Occipital lobe (tissue), 1 donor: ENCODE measurements at regions not wholly inside any gene's neighbourhood (a gene's known extent, or its start where the extent isn't known, plus 50 kb on each side); places are given as distances from the start of the nearest gene placed in this dataset.

Source experiments
- DNase-seq: peaks from one replicate; lab custom pipeline; 2025; lab: John Stamatoyannopoulos, UW

- DNase-seq, result no peak
Observed at GRCh38 chr10:47143072-47143471, 156.9 kb upstream of the GDF10 start.

- no peak for DNase-seq
Observed at GRCh38 chr10:47143473-47143872, 156.5 kb upstream of the GDF10 start.

- DNase-seq, result no peak
Observed at GRCh38 chr10:47144525-47144924, 155.5 kb upstream of the GDF10 start.

GRCh38 chr10:47145290-47145934 lies 154.6 kb upstream of the GDF10 start:
- no peak for DNase-seq

- no peak for DNase-seq
Observed at GRCh38 chr10:47146572-47146971, 153.4 kb upstream of the GDF10 start.

- DNase-seq, result no peak
Observed at GRCh38 chr10:47147186-47147585, 152.8 kb upstream of the GDF10 start.

- no peak for DNase-seq
Observed at GRCh38 chr10:47150581-47150980, 149.4 kb upstream of the GDF10 start.

GRCh38 chr10:47151920-47152319 lies 148.1 kb upstream of the GDF10 start:
- no peak for DNase-seq

GRCh38 chr10:47152861-47153349 lies 147.1 kb upstream of the GDF10 start:
- no peak for DNase-seq

- DNase-seq, result no peak
Observed at GRCh38 chr10:47154762-47155161, 145.2 kb upstream of the GDF10 start.

GRCh38 chr10:47156873-47157272 lies 143.1 kb upstream of the GDF10 start:
- no peak for DNase-seq

- no peak for DNase-seq
Observed at GRCh38 chr10:47158116-47159071, 141.6 kb upstream of the GDF10 start.

- no peak for DNase-seq
Observed at GRCh38 chr10:47159361-47160260, 140.4 kb upstream of the GDF10 start.

- no peak for DNase-seq
Observed at GRCh38 chr10:47160261-47160908, 139.6 kb upstream of the GDF10 start.

GRCh38 chr10:47160967-47161366 lies 139.0 kb upstream of the GDF10 start:
- DNase-seq, result no peak

- no peak for DNase-seq
Observed at GRCh38 chr10:47161465-47161864, 138.5 kb upstream of the GDF10 start.

GRCh38 chr10:47164126-47164799 lies 135.7 kb upstream of the GDF10 start:
- no peak for DNase-seq

- DNase-seq, result no peak
Observed at GRCh38 chr10:47164800-47165128, 135.2 kb upstream of the GDF10 start.

GRCh38 chr10:47165168-47165710 lies 134.8 kb upstream of the GDF10 start:
- DNase-seq, result no peak

- no peak for DNase-seq
Observed at GRCh38 chr10:47165711-47166404, 134.1 kb upstream of the GDF10 start.
